ENCODE measurements at regions not wholly inside any gene's neighbourhood (a gene's known extent, or its start where the extent isn't known, plus 50 kb on each side); places are given as distances from the start of the nearest gene placed in this dataset.

- TF ChIP-seq CTCF (IDR thresholded peaks at IDR 0.05; ENCODE audit: low read depth, low read length) = no peak
- no peak overlapping the region for H3K4me3 ChIP-seq (ENCODE audit: low read depth, low read length)
Measured at GRCh38 chr10:81009296-81009695, 471.6 kb downstream of the SH2D4B start.

- no peak overlapping the region for H3K4me3 ChIP-seq (ENCODE audit: low read depth, low read length)
- TF ChIP-seq CTCF (IDR thresholded peaks at IDR 0.05; ENCODE audit: low read depth, low read length) = no peak
Measured at GRCh38 chr10:81013771-81014170, 476.1 kb downstream of the SH2D4B start.

- TF ChIP-seq CTCF (IDR thresholded peaks at IDR 0.05; ENCODE audit: low read depth, low read length) = peak; percentile 27; the same call in 1 of the 2 replicates
- H3K4me3 ChIP-seq (ENCODE audit: low read depth, low read length) = no peak overlapping the region
Measured at GRCh38 chr10:81019029-81019890, 481.6 kb downstream of the SH2D4B start.

GRCh38 chr10:81021428-81022129 is 483.9 kb downstream of the SH2D4B start:
- no peak overlapping the region for H3K4me3 ChIP-seq (ENCODE audit: low read depth, low read length)
- no peak for TF ChIP-seq CTCF (IDR thresholded peaks at IDR 0.05; ENCODE audit: low read depth, low read length)

GRCh38 chr10:81026591-81026990 is 488.9 kb downstream of the SH2D4B start:
- TF ChIP-seq CTCF (IDR thresholded peaks at IDR 0.05; ENCODE audit: low read depth, low read length) = no peak
- H3K4me3 ChIP-seq (ENCODE audit: low read depth, low read length) = no peak overlapping the region

- H3K4me3 ChIP-seq (ENCODE audit: low read depth, low read length) = no peak overlapping the region
- TF ChIP-seq CTCF (IDR thresholded peaks at IDR 0.05; ENCODE audit: low read depth, low read length) = no peak
Measured at GRCh38 chr10:81027223-81027622, 489.5 kb downstream of the SH2D4B start.

- TF ChIP-seq CTCF (IDR thresholded peaks at IDR 0.05; ENCODE audit: low read depth, low read length) = no peak
- H3K4me3 ChIP-seq (ENCODE audit: low read depth, low read length) = no peak overlapping the region
Measured at GRCh38 chr10:81027706-81028105, 490.0 kb downstream of the SH2D4B start.

Data from WI38 (cell line).